ENCODE measurements at regions not wholly inside any gene's neighbourhood (a gene's known extent, or its start where the extent isn't known, plus 50 kb on each side); places are given as distances from the start of the nearest gene placed in this dataset.

- TF ChIP-seq HDAC6 (IDR thresholded peaks at IDR 0.05; ENCODE audit: low read depth, low read length) (no peak), JUN (IDR thresholded peaks at IDR 0.05; ENCODE audit: low read depth, low read length) (peak; percentile 69), CREB1 (IDR thresholded peaks at IDR 0.05) (no peak), RXRA (IDR thresholded peaks at IDR 0.05; ENCODE audit: insufficient read depth, low read depth, low read length) (no peak)
Observed at GRCh38 chr2:105950521-105951383, 206.0 kb downstream of the NCK2 start (continued).

All from H1 (cell line).